ENCODE measurements at regions not wholly inside any gene's neighbourhood (a gene's known extent, or its start where the extent isn't known, plus 50 kb on each side); places are given as distances from the start of the nearest gene placed in this dataset.

- DNase-seq: no peak
Observed at GRCh38 chr6:43858161-43859153, 88.4 kb downstream of the VEGFA start.

- DNase-seq: no peak
Observed at GRCh38 chr6:43856005-43856765, 86.2 kb downstream of the VEGFA start.

- no peak for DNase-seq
Observed at GRCh38 chr6:43855247-43855646, 85.2 kb downstream of the VEGFA start.

GRCh38 chr6:43853066-43853650 lies 83.1 kb downstream of the VEGFA start:
- no peak for DNase-seq

GRCh38 chr6:43852350-43852864 lies 82.4 kb downstream of the VEGFA start:
- DNase-seq: no peak

GRCh38 chr6:43851204-43851865 lies 81.3 kb downstream of the VEGFA start:
- no peak for DNase-seq

GRCh38 chr6:43850314-43851203 lies 80.5 kb downstream of the VEGFA start:
- DNase-seq: no peak

GRCh38 chr6:43849844-43850243 lies 79.8 kb downstream of the VEGFA start:
- DNase-seq: no peak

GRCh38 chr6:43848671-43849391 lies 78.8 kb downstream of the VEGFA start:
- no peak for DNase-seq

- no peak for DNase-seq
Observed at GRCh38 chr6:43847741-43848630, 78.0 kb downstream of the VEGFA start.

GRCh38 chr6:43846556-43846955 lies 76.5 kb downstream of the VEGFA start:
- no peak for DNase-seq

- DNase-seq: no peak
Observed at GRCh38 chr6:43845646-43846045, 75.6 kb downstream of the VEGFA start.

- no peak for DNase-seq
Observed at GRCh38 chr6:43843669-43844171, 73.7 kb downstream of the VEGFA start.

GRCh38 chr6:43843097-43843645 lies 73.2 kb downstream of the VEGFA start:
- DNase-seq: no peak

GRCh38 chr6:43842231-43842794 lies 72.3 kb downstream of the VEGFA start:
- no peak for DNase-seq

- DNase-seq: no peak
Observed at GRCh38 chr6:43840490-43841218, 70.6 kb downstream of the VEGFA start.
